ENCODE measurements at regions not wholly inside any gene's neighbourhood (a gene's known extent, or its start where the extent isn't known, plus 50 kb on each side); places are given as distances from the start of the nearest gene placed in this dataset.
"Not testable (repeated sequence)": the region's sequence is repeated elsewhere in the genome, so short reads cannot be mapped to it uniquely, and the experiment has no call there.

DNA sequence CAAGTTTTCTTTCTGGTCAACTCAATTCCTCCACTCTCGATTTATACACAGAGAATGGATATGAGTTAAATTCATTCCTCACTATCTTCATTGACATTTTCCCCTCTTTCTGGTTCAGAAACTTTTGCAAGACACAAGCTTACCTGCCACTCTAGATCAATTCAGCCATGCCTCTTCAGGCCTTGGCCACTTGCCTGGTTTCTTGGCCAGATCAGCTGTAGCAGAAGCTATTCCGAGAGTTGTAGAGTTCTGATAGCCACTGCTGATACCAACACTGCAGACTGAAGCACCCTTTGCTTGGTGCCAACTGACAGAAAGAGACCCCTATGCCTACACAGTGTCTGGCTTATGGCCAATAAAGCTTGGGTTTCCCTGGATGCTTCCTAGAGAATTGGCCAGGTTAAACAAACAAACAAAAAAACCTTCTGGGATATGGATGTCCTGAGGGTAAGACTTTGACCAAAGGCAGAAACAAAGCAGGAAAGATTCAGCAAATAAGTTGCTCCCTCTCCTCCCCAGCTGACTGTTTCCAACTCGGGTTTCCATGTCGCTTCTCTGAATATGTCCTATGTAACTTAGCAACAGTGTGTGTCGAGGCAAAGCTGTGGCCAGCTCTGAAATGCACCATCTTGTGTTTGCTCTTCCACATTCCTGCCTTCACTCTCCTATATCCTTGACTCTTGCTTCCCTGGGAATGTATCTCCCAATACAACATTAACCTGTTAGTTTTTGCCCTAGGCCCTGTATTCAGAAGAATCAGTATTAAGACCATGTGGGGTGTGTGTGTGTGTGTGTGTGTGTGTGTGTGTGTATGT, 521.6 kb downstream of the EPHA3 start:
- peak; percentile 49 for DNase-seq

DNA sequence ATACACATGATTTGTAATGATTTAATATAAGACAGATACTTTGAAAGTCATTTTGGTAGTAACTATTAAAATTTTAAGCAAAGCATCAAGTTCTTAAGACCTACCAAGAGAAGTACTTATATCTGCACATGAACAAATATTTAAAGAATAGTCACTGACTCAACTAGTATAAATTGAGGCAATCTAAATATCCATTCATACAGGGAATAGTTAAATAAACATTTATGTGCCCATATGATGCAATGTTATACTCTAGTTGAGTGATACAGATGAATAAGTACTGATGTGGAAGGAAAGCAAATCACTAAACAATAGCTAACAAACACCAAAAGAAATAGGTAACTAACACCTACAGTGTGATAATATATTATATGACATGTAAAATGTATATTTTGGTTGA, 527.7 kb downstream of the EPHA3 start:
- no peak for DNase-seq

DNA sequence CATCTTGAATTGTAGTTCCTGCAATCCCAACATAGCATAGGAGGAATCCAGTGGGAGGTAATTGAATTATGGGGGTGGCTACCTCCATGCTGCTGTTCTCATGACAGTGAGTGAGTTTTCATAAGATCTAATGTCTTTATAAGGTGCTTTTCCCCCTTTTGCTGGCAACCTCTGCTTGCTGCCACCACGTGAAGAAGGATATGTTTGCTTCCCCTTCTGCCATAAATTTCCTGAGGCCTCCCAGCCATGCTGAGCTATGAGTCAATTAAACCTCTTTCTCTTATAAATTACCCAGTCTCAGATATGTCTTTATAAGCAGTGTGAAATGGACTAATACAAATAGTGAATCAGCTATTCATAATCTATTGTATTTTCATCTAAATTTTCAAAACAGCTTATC, 537.3 kb downstream of the EPHA3 start:
- DNase-seq, result no peak

DNA sequence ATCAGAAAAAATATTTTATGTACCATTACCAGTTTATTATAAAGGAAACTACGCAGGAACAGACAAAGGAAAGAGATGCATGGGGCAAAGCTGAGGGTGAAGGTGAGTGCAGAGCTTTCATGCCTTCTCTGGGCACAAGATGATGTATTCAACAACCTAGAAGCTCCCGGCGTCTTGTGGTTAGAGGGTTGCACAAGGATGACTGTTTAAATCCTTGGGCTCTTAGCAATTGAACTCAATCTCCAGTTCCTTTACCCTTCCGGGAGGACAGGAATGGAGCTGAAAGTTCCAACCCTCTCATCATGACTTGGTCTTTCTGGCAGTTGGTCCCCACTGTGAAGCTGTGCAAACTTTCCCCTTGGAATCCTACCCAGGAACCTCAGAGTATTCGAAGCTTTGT, 542.0 kb downstream of the EPHA3 start:
- no peak for DNase-seq

DNA sequence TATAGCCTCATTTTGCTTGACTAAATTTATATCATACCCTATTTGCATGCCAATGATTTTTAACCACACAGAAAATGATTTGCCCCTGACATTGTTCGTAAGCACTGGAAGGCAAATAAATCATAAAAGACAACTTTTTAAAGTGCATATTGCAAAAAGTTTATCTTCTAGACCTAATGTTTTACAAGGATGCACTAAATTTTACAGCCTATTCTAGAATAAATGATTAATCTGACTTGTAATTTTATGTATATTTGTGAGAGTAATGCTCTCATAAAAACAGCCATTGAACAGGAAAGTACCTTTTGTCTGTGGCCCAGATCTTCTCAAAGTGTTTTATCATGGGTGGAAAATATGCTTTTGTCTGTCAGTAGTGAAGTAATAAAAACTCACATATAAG, 546.6 kb downstream of the EPHA3 start:
- no peak for DNase-seq

DNA sequence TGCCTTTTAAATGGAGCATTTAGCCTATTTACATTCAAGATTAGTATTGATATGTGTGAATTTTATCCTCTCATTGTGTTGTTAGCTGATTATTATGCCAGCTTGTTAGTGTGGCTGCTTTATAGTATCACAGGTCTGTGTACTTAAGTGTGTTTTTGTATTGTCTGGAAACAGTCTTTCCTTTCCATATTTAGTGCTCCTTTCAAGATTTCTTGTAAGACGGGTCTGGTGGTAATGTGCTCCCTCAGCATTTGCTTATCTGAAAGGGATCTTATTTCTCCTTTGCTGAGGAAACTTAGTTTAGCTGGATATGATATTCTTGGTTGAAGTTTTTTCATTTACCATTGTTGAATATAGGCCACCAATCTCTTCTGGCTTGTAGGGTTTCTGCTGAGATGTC, 549.0 kb downstream of the EPHA3 start:
- no peak for DNase-seq

DNA sequence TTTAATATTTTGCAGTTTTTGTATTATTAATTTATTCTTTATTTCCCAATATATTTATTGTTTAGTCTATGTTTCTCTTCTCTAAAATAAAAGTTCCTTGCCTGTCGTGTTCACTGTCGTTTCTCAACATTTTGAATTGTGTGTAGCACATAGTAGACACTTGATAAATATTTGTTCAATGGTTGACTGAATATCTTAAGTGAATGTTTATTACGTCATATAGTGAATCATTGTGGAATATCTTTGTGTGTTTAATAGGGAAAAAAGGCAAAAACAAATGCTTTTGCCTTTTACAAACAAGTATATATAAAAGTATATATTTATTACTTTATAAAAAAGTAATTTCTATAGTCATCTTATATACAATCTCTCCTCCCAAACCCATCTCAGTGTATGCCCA, 572.3 kb downstream of the EPHA3 start:
- no peak for DNase-seq

DNA sequence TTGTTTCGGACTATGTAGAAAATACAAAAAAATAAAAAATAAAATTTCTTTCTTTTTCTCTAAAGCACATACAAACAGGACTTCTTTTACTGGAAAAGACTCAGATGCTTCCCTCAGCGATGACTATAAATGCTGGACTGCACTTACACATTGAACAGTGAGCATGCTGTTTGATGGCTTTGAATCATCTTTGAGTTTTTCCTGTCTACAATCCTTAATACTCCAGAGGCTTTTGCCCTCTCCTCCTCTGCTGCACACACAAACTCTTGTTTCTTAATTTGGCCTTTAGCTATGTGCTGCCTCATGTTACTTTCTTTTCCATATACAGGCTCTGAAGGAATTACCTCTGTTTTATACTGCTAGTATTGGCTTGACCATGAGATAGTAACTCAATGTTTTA, 575.1 kb downstream of the EPHA3 start:
- no peak for DNase-seq

DNA sequence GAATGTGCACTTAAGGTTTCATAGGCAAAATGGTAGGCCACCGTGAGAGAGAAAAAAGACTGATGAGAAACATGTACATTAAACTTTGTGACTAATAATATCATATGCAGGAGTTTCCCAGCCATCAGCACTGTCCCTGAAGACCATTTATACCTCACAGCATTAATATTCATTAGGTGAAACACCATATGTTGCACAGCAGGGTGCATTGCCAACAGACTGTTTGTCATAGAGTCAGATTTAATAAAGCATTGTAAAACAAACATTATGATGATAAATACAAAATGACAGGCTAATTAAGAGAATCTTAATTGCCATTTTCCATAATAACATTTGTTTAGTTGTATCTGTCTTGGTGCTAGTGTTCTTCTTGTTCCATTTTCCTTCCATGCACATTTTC, 578.3 kb downstream of the EPHA3 start:
- peak; percentile 74 for DNase-seq

DNA sequence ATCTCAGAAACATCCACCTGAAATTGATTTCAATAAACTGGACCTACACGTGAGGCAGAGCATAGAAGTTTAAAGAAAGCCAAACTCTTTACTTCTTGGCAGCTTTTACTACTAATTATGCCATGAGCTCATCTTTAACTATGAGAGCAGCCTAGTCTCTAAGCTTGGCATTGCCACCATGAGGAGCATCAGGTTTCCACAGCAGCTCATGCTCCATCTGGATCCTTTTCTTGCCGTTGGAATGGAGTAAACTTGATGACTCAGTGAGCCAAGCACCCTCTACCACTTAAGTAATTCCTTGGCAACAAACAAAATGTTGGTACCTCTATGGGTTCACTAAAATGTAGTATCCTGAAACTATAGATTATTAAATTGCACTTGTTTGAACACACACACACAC, 583.2 kb downstream of the EPHA3 start:
- no peak for DNase-seq

DNA sequence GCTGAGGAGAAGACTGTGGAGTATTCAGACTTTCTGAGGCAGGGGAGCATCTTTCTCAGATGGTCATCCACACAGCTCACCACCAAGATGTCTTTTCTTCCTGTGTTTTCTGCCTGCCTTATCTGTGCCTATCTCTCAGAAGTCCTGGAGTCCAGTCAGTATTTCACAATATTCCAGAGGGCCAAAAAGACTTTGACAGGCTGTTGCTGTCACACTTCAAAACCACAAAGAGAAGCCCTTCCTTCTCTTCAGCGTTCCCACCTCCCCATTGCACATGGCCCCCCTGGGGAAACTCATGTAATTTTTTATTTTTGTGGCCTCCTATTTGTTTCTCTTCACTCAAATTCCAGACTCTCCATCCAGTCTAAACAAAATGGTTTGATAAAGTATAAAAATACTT, 585.2 kb downstream of the EPHA3 start:
- no peak for DNase-seq

DNA sequence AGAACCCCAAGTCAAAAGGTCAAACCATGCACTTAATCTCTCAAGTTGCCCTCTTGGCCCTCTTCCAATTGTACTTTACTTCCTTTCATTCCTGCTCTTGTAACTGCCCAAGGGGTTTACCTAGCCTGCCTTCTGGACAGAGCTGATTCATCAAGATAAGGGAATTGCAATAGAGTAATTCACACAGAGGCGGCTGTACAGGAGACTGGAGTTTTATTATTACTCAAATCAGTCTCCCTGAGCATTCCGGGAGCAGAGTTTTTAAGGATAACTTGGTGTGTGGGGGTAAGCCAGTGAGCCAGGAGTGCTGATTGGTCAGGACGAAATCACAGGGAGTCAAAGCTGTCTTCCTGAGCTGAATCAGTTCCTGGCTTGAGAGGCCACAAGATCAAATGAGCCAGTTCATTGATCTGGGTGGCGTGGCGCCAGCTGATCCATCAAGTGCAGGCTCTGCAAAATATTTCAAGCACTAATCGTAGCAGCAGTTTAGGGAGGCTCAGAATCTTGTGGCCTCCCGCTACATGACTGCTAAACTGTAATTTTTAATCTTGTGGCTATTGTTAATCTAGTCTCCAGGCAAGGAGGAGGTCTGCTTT, 590.0 kb downstream of the EPHA3 start:
- no peak for DNase-seq

DNA sequence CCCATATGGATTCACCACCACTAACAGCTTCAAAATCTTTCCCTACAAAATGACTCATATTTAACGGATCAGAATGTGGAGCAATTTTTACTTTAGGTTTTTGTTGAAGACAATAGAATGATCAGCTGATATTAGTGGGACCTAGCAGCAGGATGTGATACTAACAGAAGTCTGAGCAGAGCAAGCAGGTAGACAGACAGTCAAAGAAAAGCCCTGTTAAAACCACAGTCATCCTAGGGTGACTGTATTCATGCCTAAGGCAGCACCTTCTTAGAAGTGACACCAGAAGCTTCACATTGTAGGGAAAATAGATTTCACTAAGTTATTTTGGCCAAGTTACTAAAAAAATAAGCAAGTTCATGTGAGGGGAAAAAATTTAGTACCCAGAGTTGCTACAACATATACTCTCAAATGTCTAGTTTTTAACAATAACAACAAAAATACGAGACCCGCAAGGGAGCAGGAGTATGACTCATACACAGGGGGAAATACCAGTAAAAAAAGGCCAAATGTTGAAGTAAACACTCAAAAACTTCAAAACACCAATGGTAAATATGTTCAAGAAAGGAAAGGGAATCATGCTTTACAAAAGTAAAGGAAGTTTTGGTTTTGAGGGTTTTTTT, 590.9 kb downstream of the EPHA3 start:
- no peak for DNase-seq

DNA sequence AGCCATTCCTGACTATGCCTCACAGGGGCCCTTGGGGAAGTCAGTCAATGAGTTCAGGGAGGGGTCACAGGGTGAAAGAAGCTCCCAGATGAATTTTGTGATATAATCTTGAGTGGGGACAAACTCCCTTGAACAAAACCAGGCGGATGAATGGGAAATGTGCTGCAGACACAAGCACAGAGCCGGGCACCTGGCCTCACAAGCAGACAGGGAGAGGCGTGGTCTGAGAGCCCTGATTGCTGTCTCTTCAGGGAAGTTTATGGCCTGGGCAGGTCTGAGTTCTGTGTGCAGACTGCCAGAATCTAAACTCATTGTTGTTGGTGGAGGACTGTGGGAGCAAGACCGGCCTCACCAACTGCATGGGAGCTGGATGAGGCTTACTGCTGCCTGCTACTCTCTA, 591.8 kb downstream of the EPHA3 start:
- no peak for DNase-seq

DNA sequence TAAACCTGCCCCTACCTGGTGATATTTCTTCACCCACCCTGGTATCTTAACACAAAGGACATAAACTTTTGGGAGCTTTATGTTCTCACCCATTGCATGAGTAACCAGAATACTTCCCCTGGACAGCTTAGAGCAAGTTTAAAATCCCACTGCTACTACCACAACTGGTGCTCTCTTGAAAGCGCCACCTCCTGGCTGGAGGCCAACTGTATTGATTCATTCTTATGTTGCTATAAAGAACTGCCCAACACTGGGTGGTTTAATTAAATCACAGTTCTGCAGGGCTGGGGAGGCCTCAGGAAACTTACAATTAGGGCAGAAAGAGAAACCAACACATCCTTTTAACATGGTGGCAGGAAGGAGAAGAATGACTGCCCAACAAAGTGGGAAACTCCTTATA, 592.4 kb downstream of the EPHA3 start:
- DNase-seq, result no peak

DNA sequence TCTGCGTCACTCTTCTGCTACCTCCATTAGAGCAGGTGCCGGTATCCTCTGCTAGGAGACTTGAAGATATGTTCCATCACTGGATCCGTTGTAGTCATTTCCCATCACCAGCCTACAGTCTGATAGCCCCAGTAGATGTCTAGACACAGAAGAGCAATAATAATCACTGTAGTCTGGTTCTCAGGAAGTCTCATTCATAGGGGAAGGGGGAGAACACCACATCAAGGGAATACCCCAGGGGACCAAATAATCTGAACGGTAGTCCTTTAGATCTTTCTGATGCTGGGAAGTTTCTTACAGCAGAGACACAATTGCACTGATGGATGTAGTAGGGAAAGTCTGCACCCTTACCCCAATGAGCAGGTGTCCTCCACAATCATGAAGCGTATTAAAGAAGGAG, 595.0 kb downstream of the EPHA3 start:
- no peak for DNase-seq

DNA sequence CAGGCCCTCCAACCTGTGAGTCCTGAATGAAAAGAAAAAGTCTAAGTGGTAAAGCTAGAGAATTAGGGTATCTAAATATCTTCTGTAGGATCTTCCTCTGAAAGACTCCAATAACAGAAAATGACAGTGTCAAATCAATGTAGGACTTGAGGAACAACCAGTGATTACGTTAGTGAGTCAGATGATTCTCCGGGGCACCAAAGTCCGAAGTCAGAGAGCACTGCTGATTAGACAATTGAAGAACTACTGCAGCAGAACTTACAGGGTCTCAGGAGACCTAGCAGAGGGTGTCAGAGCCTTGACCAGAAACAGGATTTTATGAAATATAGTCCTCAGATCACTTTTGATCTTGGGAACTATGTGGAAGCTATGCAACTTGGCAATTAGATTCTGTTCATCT, 605.8 kb downstream of the EPHA3 start:
- DNase-seq, result no peak

DNA sequence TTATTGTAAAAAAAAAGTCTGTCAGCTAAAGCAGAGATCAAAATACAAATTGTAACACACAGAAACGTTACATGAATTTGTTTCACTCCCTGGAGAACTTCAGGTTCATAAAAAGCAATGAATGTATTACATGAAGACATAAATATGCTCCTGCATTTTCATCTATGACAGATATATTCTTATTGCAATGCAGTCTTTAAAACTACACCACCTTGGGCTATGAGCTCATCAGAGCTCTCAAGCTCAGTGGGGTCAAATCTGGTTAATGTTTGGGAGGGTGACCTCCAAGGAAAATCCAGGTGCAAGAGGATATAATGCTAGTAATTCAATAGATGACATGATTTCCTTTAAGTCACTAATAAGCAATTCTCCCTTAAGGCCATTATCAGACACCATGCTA, 606.8 kb downstream of the EPHA3 start:
- DNase-seq, result no peak

DNA sequence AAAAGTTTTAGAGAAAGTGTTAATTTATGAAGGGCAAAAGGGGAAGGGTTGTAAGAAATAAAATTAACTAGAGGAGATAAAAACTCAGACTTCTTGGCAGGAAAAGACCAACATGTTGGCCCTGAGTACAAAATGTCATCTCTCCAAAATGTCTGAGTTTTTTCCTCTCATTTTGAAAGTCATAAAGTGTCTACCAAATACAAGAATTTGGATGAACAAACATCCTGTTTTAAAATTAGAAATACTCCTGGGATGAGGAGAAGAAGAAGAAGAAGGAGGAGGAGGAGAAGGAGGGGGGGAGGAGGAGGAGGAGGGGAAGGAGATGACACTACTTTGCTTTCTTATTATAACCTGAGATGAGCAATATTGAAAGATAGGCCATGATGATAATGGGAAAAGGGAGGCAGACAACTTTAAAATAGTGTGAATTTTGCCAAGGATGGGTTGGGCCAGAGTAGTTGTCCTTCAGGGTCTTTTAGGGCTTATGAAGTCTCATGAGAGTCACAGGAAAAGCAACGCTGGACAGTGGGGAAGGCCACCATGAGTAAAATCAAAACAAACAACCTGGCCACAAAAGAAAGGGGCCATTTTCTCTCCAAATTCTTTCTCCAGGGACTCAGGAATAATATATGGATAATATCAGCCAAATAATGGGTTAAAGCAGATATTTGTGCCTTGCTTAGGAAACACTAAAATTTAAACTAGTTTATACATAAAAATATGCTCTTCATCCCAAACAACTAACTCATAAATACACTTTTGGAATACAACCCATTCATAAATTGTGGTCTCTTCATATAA, 632.9 kb downstream of the EPHA3 start:
- DNase-seq, result no peak

DNA sequence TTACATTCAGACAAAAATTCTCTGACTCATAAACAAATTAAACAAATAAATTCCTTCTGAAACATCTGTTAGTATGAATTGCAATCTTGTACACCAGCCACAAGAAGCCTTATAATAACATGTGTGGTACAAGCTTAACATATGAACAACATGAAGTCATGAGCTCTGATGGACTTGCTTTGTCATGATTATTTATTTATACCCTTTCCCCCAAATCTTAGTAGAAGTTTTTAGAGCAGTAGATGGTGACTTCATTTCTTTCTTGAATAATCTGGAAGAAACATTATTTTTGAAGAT, 633.4 kb downstream of the EPHA3 start:
- no peak for DNase-seq

DNA sequence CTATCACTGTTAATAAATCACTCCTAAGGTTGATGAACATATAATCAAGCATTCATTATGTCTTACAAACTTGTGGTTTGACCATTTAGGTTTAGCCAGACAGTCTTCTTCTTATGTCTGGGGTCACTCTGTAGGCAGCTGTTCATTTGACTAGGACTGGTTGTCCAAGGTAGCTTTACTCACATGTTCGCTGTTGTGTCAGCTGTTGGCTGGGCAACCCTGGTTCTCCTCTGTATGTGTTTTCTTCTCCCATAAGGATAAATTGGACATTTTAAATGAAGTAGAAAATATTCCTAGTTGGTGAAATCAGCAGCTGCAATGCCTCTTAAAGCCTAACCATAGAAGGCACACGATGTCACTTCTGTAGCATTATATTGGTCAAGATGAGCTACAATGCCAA, 635.1 kb downstream of the EPHA3 start:
- DNase-seq, result no peak

DNA sequence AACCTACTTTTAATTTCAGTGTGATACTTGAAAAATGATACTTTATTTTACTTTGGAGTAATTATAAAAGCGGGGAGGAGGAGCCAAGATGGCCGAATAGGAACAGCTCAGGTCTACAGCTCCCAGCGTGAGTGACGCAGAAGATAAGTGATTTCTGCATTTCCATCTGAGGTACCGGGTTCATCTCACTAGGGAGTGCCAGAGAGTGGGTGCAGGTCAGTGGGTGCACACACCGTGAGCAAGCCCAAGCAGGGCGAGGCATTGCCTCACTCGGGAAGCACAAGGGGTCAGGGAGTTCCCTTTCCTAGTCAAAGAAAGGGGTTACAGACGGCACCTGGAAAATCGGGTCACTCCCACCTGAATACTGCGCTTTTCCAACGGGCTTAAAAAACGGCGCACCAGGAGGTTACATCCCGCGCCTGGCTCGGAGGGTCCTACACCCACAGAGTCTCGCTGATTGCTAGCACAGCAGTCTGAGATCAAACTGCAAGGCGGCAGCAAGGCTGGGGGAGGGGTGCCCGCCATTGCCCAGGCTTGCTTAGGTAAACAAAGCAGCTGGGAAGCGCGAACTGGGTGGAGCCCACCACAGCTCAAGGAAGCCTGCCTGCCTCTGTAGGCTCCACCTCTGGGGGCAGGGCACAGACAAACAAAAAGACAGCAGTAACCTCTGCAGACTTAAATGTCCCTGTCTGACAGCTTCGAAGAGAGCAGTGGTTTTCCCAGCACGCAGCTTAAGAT, 640.3 kb downstream of the EPHA3 start:
- not testable (repeated sequence) for DNase-seq

DNA sequence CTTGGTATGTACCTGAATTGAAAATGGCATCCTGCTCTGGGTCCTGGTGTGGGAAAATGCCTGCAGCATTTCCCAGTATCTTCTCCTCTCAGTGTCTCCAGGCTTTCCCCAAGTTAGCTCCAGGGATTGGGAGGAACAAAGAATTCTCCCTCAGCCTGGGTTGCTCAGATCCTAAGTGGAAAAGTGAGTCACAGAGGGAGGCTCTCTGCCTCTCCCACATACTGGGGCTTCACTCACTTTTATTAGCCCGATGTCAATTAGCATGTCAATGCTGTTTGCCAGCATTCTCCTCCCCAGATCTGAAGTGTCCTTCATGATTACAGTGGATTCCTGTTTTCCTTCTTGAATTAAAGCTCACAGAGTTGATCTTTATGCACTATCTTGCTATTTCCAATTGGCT, 655.0 kb downstream of the EPHA3 start:
- no peak for DNase-seq

All from NCI-H1105 (cell line).